ENCODE measurements at regions not wholly inside any gene's neighbourhood (a gene's known extent, or its start where the extent isn't known, plus 50 kb on each side); places are given as distances from the start of the nearest gene placed in this dataset.

DNA sequence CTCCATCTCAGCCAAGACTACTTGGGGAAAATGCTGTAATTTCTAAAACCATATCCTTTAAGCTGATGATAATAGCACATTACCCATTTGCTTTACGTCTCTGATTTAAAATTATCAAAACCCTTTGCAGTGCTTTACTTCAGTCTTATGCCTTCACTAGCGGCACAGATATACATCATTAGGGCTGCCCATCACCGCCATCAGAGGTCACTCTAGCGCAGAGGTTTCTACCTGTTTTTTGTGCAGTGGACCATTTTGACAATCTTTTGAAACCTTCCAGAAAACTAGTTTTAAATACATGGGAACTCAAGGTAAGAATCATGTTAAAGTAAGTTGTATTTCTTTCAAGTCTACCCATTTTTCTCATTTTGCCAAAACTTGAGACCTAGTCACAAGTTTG is 592.5 kb downstream of the PPARGC1A start:
- TF ChIP-seq, protein P1, sequence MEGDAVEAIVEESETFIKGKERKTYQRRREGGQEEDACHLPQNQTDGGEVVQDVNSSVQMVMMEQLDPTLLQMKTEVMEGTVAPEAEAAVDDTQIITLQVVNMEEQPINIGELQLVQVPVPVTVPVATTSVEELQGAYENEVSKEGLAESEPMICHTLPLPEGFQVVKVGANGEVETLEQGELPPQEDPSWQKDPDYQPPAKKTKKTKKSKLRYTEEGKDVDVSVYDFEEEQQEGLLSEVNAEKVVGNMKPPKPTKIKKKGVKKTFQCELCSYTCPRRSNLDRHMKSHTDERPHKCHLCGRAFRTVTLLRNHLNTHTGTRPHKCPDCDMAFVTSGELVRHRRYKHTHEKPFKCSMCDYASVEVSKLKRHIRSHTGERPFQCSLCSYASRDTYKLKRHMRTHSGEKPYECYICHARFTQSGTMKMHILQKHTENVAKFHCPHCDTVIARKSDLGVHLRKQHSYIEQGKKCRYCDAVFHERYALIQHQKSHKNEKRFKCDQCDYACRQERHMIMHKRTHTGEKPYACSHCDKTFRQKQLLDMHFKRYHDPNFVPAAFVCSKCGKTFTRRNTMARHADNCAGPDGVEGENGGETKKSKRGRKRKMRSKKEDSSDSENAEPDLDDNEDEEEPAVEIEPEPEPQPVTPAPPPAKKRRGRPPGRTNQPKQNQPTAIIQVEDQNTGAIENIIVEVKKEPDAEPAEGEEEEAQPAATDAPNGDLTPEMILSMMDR (IDR thresholded peaks at IDR 0.05) = no peak
- TF ChIP-seq POLR2A (IDR thresholded peaks at IDR 0.05) = no peak
